ENCODE measurements at regions not wholly inside any gene's neighbourhood (a gene's known extent, or its start where the extent isn't known, plus 50 kb on each side); places are given as distances from the start of the nearest gene placed in this dataset.

GRCh38 chr16:86660623-86661022 lies 82.3 kb downstream of the FOXL1 start:
- TF ChIP-seq EZH2 (IDR thresholded peaks at IDR 0.05; ENCODE audit: insufficient read depth, poor library complexity, severe bottlenecking) (no peak), EZH2phosphoT487 (IDR thresholded peaks at IDR 0.05; ENCODE audit: insufficient read depth, low read depth) (no peak)

Data from GM23248 (cell line).